Mucosa of descending colon (tissue), 3 donors: ENCODE measurements at regions not wholly inside any gene's neighbourhood (a gene's known extent, or its start where the extent isn't known, plus 50 kb on each side); places are given as distances from the start of the nearest gene placed in this dataset.

Experiments used
- ATAC-seq: fragments of 200-7000 bp; cut with Tn5 transposase; one replicate; pipeline ENCODE4 v1.9.1; 2020; ENCODE audit warnings: mild to moderate bottlenecking, moderate library complexity
- DNase-seq, 3 donors: peaks; one replicate each; pipeline ENCODE4 v3.0.0-alpha.2; 2020
- H3K36me3 ChIP-seq: fragments of 200-600 bp; one replicate; pipeline ENCODE4 v1.8.0; 2021; ENCODE audit warnings: low read depth, mild to moderate bottlenecking
- H3K4me1 ChIP-seq: fragments of 200-600 bp; one replicate; pipeline ENCODE4 v1.8.0; 2021; ENCODE audit warnings: low read depth, mild to moderate bottlenecking
- H3K4me3 ChIP-seq: fragments of 200-600 bp; one replicate; pipeline ENCODE4 v1.8.0; 2021; ENCODE audit warnings: mild to moderate bottlenecking
- H3K9me3 ChIP-seq: fragments of 200-600 bp; one replicate; pipeline ENCODE4 v1.8.0; 2021; ENCODE audit warnings: mild to moderate bottlenecking
- CTCF ChIP-seq: fragments of 200-600 bp; IDR thresholded peaks from one replicate; pipeline ENCODE4 v1.8.0; 2022; ENCODE audit warnings: antibody characterized with exemption, mild to moderate bottlenecking
- intact Hi-C, 2 donors: fragments of 100-400 bp; cut with DNase I in 1 of 2; cut with micrococcal nuclease in 1 of 2; formaldehyde crosslinking; loops; one replicate each; pipeline versions ENCODE4 v1.11.0 to v1.11.1; 2022; cut with DNase I, micrococcal nuclease
- donor health status: DM: no; HTN: no; CAD: no; lungs with moderate emphysema.
- donor health status: DM: no; HTN: no; CAD: no.
- donor health status: DM: no; HTN: yes; CAD: no.

- Histone ChIP-seq H3K9me3 (no peaks in the 10 kb centered on the region), H3K4me3 (no peak overlapping the region), H3K4me1 (no peaks in the 10 kb centered on the region), H3K36me3 (no peaks in the 10 kb centered on the region)
- DNase-seq (no peak), ATAC-seq (no peak)
- intact Hi-C loops, result no loop called here
- TF ChIP-seq CTCF, result no peak
Observed at GRCh38 chr6:148053796-148054195, 288.8 kb upstream of the SASH1 start.

GRCh38 chr6:148054219-148054618, 288.4 kb upstream of the SASH1 start:
- TF ChIP-seq CTCF, result no peak
- intact Hi-C loops, result no loop called here
- Histone ChIP-seq H3K9me3 (no peaks in the 10 kb centered on the region), H3K36me3 (no peaks in the 10 kb centered on the region), H3K4me3 (no peak overlapping the region), H3K4me1 (no peaks in the 10 kb centered on the region)
- DNase-seq (no peak), ATAC-seq (no peak)

GRCh38 chr6:148055419-148055818, 287.2 kb upstream of the SASH1 start:
- no peak for DNase-seq
- ATAC-seq, result no peak
- Histone ChIP-seq H3K4me1 (no peaks in the 10 kb centered on the region), H3K4me3 (no peak overlapping the region), H3K9me3 (peaks cover 10% of the 10 kb centered on the region), H3K36me3 (no peaks in the 10 kb centered on the region)
- no peak for TF ChIP-seq CTCF
- intact Hi-C loops, result no loop called here

GRCh38 chr6:148059869-148060268, 282.8 kb upstream of the SASH1 start:
- Histone ChIP-seq H3K9me3 (peaks cover 13% of the 10 kb centered on the region), H3K4me1 (no peaks in the 10 kb centered on the region), H3K4me3 (no peak overlapping the region), H3K36me3 (no peaks in the 10 kb centered on the region)
- TF ChIP-seq CTCF, result no peak
- DNase-seq (no peak), ATAC-seq (no peak)
- intact Hi-C loops, result no loop called here

GRCh38 chr6:148064406-148065134, 278.1 kb upstream of the SASH1 start:
- Histone ChIP-seq H3K9me3 (peaks cover 11% of the 10 kb centered on the region), H3K4me1 (no peaks in the 10 kb centered on the region), H3K4me3 (no peak overlapping the region), H3K36me3 (no peaks in the 10 kb centered on the region)
- intact Hi-C loops, result no loop called here
- no peak for DNase-seq
- ATAC-seq, result no peak
- no peak for TF ChIP-seq CTCF
